ENCODE measurements at regions not wholly inside any gene's neighbourhood (a gene's known extent, or its start where the extent isn't known, plus 50 kb on each side); places are given as distances from the start of the nearest gene placed in this dataset.

GRCh38 chr5:28448791-28449190 lies 1410.4 kb upstream of the CDH9 start:
- Histone ChIP-seq H3K27ac (no peak overlapping the region), H3K9me3 (peaks cover 15% of the 10 kb centered on the region), H3K4me3 (no peak overlapping the region), H3K4me1 (no peaks in the 10 kb centered on the region), H3K36me3 (no peaks in the 10 kb centered on the region), H3K27me3 (ENCODE audit: low read depth) (no peaks in the 10 kb centered on the region)
- TF ChIP-seq CTCF (IDR thresholded peaks at IDR 0.05) = no peak
- DNase-seq = no peak
- intact Hi-C loops (cut with DNase I) = no loop called here
- no peak for ATAC-seq

GRCh38 chr5:28430565-28431178 lies 1392.3 kb upstream of the CDH9 start:
- intact Hi-C loops (cut with DNase I) = no loop called here
- peak in 1 of 2 donors; percentile 70 for ATAC-seq

GRCh38 chr5:28421141-28421540 lies 1382.8 kb upstream of the CDH9 start:
- no peaks in the 10 kb centered on the region for H3K4me1 ChIP-seq
- H3K9me3 ChIP-seq = no peaks in the 10 kb centered on the region
- H3K4me3 ChIP-seq = no peak overlapping the region
- no peaks in the 10 kb centered on the region for H3K36me3 ChIP-seq
- H3K27ac ChIP-seq = no peak overlapping the region
- ATAC-seq (no peak), DNase-seq (no peak)
- no peak for TF ChIP-seq CTCF (IDR thresholded peaks at IDR 0.05)
- intact Hi-C loops (cut with DNase I) = no loop called here
- H3K27me3 ChIP-seq (ENCODE audit: low read depth) = no peaks in the 10 kb centered on the region

More at GRCh38 chr5:28430565-28431178, 1392.3 kb upstream of the CDH9 start:
- no peak for DNase-seq
- Histone ChIP-seq H3K4me3 (no peak overlapping the region), H3K36me3 (no peaks in the 10 kb centered on the region), H3K4me1 (no peaks in the 10 kb centered on the region), H3K9me3 (peaks cover 5% of the 10 kb centered on the region), H3K27ac (no peak overlapping the region), H3K27me3 (ENCODE audit: low read depth) (no peaks in the 10 kb centered on the region)
- TF ChIP-seq CTCF (IDR thresholded peaks at IDR 0.05) = no peak

DNA sequence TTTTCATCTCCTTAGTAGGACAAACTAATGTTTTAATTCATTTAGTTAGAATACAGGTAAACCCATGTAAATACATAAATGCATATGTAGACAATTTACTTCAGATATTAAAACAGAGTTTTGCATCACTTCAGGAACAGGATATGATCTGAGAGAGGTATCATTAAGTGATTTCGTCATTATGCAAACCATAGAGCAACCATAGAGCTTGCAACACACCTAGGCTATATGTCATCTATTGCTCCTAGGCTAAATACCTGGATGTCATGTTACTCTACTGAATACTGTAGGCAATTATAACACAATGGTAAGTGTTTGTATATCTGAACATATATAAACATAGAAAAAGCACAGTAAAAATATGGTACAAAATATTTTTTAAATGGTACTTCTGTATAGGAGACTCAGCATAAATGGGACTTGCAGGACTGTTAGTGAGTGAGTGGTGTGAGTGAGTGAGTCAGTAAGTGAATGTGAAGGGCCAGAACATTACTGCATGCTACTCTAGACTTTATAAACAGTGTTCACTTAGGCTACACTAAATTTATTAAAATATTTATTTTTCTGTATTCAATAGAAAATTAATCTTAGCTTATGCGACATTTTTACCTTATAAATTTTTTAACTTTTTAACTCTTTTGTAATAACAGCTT lies 1377.5 kb upstream of the CDH9 start:
- no peak for ATAC-seq
- no peaks in the 10 kb centered on the region for H3K9me3 ChIP-seq
- no peak overlapping the region for H3K27ac ChIP-seq
- intact Hi-C loops (cut with DNase I) = no loop called here
- H3K4me1 ChIP-seq = no peaks in the 10 kb centered on the region
- H3K27me3 ChIP-seq (ENCODE audit: low read depth) = no peaks in the 10 kb centered on the region
- TF ChIP-seq CTCF (IDR thresholded peaks at IDR 0.05) = no peak
- no peak overlapping the region for H3K4me3 ChIP-seq
- no peaks in the 10 kb centered on the region for H3K36me3 ChIP-seq
- no peak for DNase-seq

GRCh38 chr5:28414619-28415018 lies 1376.2 kb upstream of the CDH9 start:
- no peak overlapping the region for H3K27ac ChIP-seq
- ATAC-seq (no peak), DNase-seq (no peak)
- no peak overlapping the region for H3K4me3 ChIP-seq
- H3K27me3 ChIP-seq (ENCODE audit: low read depth) = no peaks in the 10 kb centered on the region
- no peak for TF ChIP-seq CTCF (IDR thresholded peaks at IDR 0.05)
- intact Hi-C loops (cut with DNase I) = no loop called here
- H3K36me3 ChIP-seq = no peaks in the 10 kb centered on the region
- no peaks in the 10 kb centered on the region for H3K4me1 ChIP-seq
- H3K9me3 ChIP-seq = no peaks in the 10 kb centered on the region
